SK-MEL-5 (cell line): ENCODE measurements at regions not wholly inside any gene's neighbourhood (a gene's known extent, or its start where the extent isn't known, plus 50 kb on each side); places are given as distances from the start of the nearest gene placed in this dataset.
"Not testable (repeated sequence)": the region's sequence is repeated elsewhere in the genome, so short reads cannot be mapped to it uniquely, and the experiment has no call there.

ENCODE experiments used
- DNase-seq: peaks from one replicate; pipeline ENCODE4 v3.0.0-alpha.2; 2016; ENCODE audit warnings: low read depth, low spot score
- in situ Hi-C: cut with HindIII; loops from 2 replicates; pipeline ENCODE4 v1.10.0; 2016; ENCODE audit warnings: low sequenced_read_pairs, high pct_unique_total_duplicates, low pct_unique_long_range_greater_than_20kb

GRCh38 chr14:83173687-83174086 is 1640.0 kb upstream of the SEL1L start:
- DNase-seq, result no peak
- in situ Hi-C loops, result no loop called here

DNA sequence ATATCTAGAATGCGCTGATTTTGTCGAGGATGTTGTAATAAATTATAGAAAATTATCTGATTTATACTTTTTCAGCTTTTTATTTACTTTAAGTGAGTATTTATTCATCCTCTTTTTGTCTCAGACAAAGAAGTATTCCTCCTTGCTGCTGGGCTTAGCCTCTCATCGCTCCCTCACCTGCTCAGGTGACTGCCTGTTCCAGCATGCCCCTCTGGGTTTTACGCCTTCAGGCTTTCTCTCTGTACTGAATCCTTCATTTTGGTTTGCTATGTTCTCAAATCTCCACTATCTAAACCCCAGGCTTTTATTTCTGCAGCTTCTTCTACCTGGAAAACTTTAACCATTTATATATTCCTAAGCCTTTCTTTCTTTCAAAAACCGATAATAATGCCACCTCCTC is 1650.9 kb upstream of the SEL1L start:
- in situ Hi-C loops, result no loop called here
- no peak for DNase-seq

GRCh38 chr14:83188311-83188710 is 1654.7 kb upstream of the SEL1L start:
- in situ Hi-C loops, DNase-seq: not testable (repeated sequence)

- in situ Hi-C loops, result no loop called here
- DNase-seq, result no peak
Observed at GRCh38 chr14:83196236-83196635, 1662.6 kb upstream of the SEL1L start.

DNA sequence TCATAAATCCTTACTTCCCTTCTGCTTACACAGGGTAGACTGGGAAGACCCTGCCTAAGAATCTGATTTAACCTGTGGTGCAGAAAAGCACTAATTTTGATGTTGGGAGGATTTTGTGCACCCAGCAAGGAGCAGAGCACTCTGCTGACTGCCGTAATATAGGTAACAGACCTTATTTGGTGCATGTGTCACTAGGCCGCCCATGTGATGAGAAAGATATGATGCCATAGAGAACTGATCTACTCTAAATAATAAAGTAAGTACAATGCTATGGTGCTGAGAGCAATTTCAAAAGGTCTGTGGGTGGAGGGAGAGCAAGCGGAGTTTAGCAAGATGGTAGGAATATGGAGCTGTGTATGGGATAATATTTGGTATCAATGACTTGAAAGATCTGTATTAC is 1663.6 kb upstream of the SEL1L start:
- in situ Hi-C loops, result no loop called here
- DNase-seq, result no peak

DNA sequence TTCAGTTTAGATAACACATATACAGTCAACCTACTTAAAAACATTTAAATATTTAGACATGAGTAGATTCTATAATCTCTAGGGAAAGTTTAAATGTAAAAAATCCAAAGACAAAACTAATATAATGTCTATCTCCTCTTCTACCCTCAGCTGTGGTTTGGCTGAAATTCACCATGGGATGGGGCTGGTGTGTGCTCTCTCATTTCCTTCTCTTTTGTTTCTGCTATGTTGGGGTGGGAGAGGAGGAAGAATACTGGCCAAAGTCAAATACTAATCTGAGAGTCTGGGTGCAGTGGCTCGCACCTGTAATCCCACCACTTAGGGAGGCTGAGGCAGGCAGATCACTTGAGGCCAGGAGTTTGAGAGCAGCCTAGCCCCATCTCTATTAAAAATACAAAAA is 1673.9 kb upstream of the SEL1L start:
- in situ Hi-C loops, result no loop called here
- no peak for DNase-seq

GRCh38 chr14:83208341-83208740 is 1674.7 kb upstream of the SEL1L start:
- no peak for DNase-seq
- in situ Hi-C loops, result no loop called here

DNA sequence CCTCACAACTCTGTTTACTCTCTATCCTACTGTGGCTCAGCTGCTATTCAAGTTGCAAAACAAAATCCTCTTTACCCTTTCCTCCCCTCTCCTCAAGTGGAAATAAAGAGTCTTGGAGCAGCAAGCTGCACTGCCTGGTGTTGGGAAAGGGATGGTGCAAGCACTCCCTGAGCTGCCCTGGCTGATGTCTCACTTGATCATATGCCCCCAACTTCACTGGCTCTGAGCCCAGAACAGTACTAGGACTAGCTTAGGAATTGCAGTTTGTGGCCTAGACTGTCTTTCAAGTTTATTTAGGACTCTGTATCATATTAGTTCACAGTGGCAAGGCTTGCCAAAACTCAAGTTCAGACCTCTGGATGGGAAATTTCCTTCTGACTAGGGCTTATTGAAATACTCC is 1683.8 kb upstream of the SEL1L start:
- DNase-seq, result peak; percentile 5
- in situ Hi-C loops, result no loop called here

- DNase-seq, result no peak
- in situ Hi-C loops, result no loop called here
Observed at GRCh38 chr14:83247924-83248639, 1714.4 kb upstream of the SEL1L start.

DNA sequence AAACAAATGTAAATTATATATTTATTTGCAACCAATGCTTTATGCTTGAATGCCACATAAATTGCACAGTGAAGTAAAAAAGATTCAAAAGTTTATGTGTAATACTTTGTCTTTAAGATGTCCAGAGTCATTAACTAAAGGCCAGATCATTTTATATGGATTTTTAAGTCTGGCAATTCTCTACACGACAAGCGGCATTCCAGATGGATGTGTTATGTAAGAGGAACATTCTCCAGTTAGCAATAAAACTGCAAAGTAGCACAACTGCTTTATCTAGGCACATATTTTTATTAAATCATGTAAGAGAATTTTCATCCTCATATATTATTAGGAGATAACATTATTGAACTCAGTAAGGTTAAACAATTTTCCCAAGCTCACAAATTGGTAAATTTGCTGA is 1717.7 kb upstream of the SEL1L start:
- DNase-seq, result no peak
- in situ Hi-C loops, result no loop called here

- no peak for DNase-seq
- in situ Hi-C loops, result no loop called here
Observed at GRCh38 chr14:83253870-83254269, 1720.2 kb upstream of the SEL1L start.

DNA sequence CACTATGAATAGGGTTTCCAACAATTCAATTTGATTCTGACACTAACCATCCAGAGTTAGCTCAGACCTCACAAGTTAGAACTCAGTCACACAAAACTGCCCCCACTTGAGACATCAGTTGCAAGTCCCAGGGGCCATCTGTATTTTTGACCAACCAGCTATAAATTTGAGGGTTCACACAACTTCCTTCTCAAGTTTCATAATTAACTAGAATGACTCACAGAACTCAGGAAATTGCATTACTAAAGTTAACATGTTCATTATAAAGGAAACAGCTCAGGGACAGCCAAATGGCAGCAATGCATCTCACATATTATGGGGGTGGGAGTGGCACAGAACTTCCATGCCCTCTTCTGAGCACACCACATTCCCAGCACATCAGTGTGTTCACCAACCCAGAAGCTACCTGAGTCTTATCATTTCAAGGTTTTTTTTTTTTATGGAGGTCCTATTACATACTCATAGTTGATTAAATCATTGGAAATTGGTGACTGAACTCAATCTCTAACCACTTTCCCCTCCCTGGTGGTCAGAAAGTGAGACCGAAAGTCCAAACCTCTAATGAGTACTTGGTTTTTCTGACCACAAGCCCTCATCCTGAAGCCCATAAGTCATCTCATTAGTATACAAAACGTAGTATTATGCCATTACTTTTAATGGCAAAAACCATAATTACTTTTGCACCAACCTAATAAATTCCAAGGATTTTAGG is 1721.5 kb upstream of the SEL1L start:
- no peak for DNase-seq
- in situ Hi-C loops, result no loop called here

DNA sequence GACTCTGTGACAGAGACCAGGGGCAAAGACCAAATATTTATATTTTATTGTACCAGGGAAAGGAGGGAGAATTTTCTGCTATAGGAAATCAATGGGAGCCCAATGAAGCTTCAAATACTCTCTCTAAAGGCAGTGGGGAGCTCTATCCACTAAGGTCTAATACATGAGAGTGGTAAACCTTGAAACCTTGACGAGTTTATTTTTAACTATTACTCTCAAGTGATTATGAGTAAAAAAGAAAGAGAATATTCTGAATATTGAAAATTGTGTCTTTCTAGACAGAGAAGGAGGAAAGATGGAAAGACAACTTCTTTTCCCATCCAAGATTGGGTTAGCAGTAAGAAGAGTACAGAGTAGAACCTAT is 1722.1 kb upstream of the SEL1L start:
- DNase-seq, result no peak

GRCh38 chr14:83257466-83258439 is 1724.1 kb upstream of the SEL1L start:
- DNase-seq, result no peak
- in situ Hi-C loops, result no loop called here

More for the DNA sequence above, 1722.1 kb upstream of the SEL1L start:
- in situ Hi-C loops, result no loop called here

GRCh38 chr14:83260751-83261150 is 1727.1 kb upstream of the SEL1L start:
- in situ Hi-C loops, result no loop called here
- no peak for DNase-seq

DNA sequence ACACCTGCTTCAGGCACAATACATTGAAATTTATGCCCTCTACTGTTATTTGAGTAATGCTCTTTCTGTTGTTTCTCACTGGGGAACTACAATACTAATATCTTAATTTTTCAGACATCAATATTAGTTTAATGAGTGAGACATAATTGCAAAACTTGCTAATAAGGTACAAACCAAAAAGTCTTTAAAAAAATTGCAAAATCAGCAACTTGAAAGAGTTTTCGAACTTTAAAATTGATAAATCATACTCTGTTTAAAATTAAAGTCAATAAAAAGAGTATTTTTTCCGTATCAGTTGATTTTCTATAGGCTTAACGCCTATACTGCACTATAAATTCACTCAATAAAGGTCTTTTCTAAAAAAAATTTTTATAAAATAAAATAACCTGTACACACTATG is 1735.9 kb upstream of the SEL1L start:
- in situ Hi-C loops, result no loop called here
- no peak for DNase-seq

GRCh38 chr14:83271663-83272062 is 1738.0 kb upstream of the SEL1L start:
- in situ Hi-C loops, result no loop called here

DNA sequence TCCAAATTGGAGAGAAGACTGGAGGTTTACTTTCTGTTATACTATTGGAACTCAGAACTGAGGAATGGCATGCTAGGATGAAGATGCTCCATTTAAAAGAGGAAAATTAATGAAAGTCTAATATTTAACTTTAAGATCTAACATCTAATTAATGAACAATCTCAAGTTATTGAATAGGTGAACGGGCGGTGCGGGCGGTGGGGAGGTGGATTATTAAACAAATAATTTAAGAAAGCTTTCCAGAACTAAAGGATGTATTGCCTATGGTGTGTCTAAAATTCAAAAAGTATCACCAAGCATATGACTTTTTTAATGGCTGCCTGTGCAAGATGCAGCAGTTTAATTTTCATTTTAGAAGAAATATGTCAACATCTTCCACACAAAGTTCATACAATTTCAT is 1747.1 kb upstream of the SEL1L start:
- in situ Hi-C loops, result no loop called here
- DNase-seq, result no peak

More at GRCh38 chr14:83271663-83272062, 1738.0 kb upstream of the SEL1L start:
- no peak for DNase-seq
